Vagina (tissue), 2 donors: ENCODE measurements at regions not wholly inside any gene's neighbourhood (a gene's known extent, or its start where the extent isn't known, plus 50 kb on each side); places are given as distances from the start of the nearest gene placed in this dataset.

Experiments
- CTCF ChIP-seq, 3 experiments: fragments of 450-650 bp in 2 of 3; fragments of 200-600 bp in 1 of 3; sonication (generic) in 1 of 3; IDR thresholded peaks; one replicate each; pipeline ENCODE4 v1.5.1; 2017 to 2019; ENCODE audit warnings: antibody characterized with exemption in 3 of 3, mild to moderate bottlenecking in 2 of 3, moderate library complexity in 2 of 3
- POLR2A ChIP-seq, 2 donors: fragments of 450-650 bp; IDR thresholded peaks; one replicate each; pipeline ENCODE4 v1.6.1; 2017; ENCODE audit warnings: antibody characterized with exemption in 2 of 2, mild to moderate bottlenecking in 2 of 2, moderate library complexity in 2 of 2

GRCh38 chr12:85733221-85733840 lies 102.9 kb downstream of the RASSF9 start:
- TF ChIP-seq POLR2A (IDR thresholded peaks at IDR 0.05) (no peak), CTCF (IDR thresholded peaks at IDR 0.05) (no peak)
